HG02870 (cell line): ENCODE measurements at regions not wholly inside any gene's neighbourhood (a gene's known extent, or its start where the extent isn't known, plus 50 kb on each side); places are given as distances from the start of the nearest gene placed in this dataset.
"Not testable (repeated sequence)": the region's sequence is repeated elsewhere in the genome, so short reads cannot be mapped to it uniquely, and the experiment has no call there.

Experiments
- ATAC-seq: cut with Tn5 transposase; IDR thresholded peaks from one replicate; pipeline ENCODE4 v1.9.1; 2021; ENCODE audit warnings: mild to moderate bottlenecking, moderate library complexity; ENCODE audit not compliant: unreplicated experiment

GRCh38 chr1:222187566-222188332 is 360.2 kb downstream of the HHIPL2 start:
- no peak for ATAC-seq

GRCh38 chr1:222182641-222183040 is 365.3 kb downstream of the HHIPL2 start:
- no peak for ATAC-seq

- no peak for ATAC-seq
Observed at GRCh38 chr1:222181191-222181590, 366.7 kb downstream of the HHIPL2 start.

GRCh38 chr1:222177496-222177895 is 370.4 kb downstream of the HHIPL2 start:
- not testable (repeated sequence) for ATAC-seq

- ATAC-seq = peak; percentile 63
Observed at GRCh38 chr1:222171005-222171404, 376.9 kb downstream of the HHIPL2 start.

- no peak for ATAC-seq
Observed at GRCh38 chr1:222168621-222169020, 379.3 kb downstream of the HHIPL2 start.

- ATAC-seq = no peak
Observed at GRCh38 chr1:222167896-222168295, 380.0 kb downstream of the HHIPL2 start.

- ATAC-seq = peak; percentile 63
Observed at GRCh38 chr1:222167111-222167510, 380.8 kb downstream of the HHIPL2 start.

GRCh38 chr1:222165629-222166028 is 382.3 kb downstream of the HHIPL2 start:
- ATAC-seq = no peak

- ATAC-seq = no peak
Observed at GRCh38 chr1:222163895-222164294, 384.0 kb downstream of the HHIPL2 start.

GRCh38 chr1:222161676-222162075 is 386.2 kb downstream of the HHIPL2 start:
- no peak for ATAC-seq

- ATAC-seq = no peak
Observed at GRCh38 chr1:222157612-222158011, 390.3 kb downstream of the HHIPL2 start.

GRCh38 chr1:222140206-222140605 is 398.3 kb upstream of the DUSP10 start:
- no peak for ATAC-seq

GRCh38 chr1:222138095-222138494 is 396.2 kb upstream of the DUSP10 start:
- no peak for ATAC-seq

- no peak for ATAC-seq
Observed at GRCh38 chr1:222136869-222137268, 395.0 kb upstream of the DUSP10 start.

- no peak for ATAC-seq
Observed at GRCh38 chr1:222129041-222129440, 387.2 kb upstream of the DUSP10 start.

GRCh38 chr1:222127526-222128152 is 385.8 kb upstream of the DUSP10 start:
- ATAC-seq = no peak

GRCh38 chr1:222127096-222127495 is 385.2 kb upstream of the DUSP10 start:
- ATAC-seq = no peak

GRCh38 chr1:222126052-222126451 is 384.2 kb upstream of the DUSP10 start:
- ATAC-seq = no peak

GRCh38 chr1:222124602-222125001 is 382.7 kb upstream of the DUSP10 start:
- no peak for ATAC-seq

GRCh38 chr1:222123111-222123510 is 381.2 kb upstream of the DUSP10 start:
- no peak for ATAC-seq

GRCh38 chr1:222117809-222118208 is 375.9 kb upstream of the DUSP10 start:
- no peak for ATAC-seq
